ENCODE measurements at regions not wholly inside any gene's neighbourhood (a gene's known extent, or its start where the extent isn't known, plus 50 kb on each side); places are given as distances from the start of the nearest gene placed in this dataset.

DNA sequence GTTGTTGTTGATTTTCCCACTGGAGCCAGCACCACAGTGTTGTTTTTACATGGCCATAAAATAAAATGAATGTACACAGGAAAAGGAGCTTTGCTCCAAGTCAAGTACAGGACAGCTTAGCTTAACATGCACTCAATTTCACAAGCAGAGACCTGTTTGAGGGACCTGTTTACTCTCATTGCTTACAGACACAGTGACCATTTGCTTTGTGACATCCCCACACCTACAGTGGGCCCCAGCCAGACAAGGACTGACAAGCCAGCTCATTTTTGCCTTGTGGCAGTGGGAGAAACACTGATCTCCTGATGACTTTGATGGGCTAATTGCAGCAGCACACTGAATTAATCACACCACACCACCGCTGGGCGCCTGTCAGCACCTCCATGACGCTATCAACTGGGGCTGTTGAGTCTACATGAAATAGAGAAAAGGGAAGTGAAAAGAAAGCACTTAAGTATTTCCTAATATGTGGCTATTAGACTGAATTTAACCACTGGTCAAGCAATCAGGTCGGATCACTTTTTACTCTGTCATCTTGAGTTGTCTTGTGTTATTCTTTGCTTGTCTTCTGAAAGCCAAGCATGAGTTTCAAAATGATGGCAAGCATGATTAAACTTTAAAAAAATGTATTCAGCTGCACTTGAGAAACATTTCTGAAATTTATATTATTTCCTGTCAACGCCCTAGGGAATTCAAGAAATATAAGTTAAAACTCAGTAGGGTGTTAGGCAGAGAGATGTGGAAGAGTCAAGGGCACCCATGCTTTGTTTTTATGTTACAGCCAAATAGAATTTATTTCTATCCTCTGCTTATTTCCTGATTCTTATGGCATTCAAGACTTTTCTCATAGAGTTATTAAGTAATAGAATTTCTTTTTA, 557.7 kb downstream of the RAB28 start:
- TF ChIP-seq EZH2 (IDR thresholded peaks at IDR 0.05) (no peak), POLR2AphosphoS5 (IDR thresholded peaks at IDR 0.05; ENCODE audit: low read depth, low read length) (no peak), FOSL1 (IDR thresholded peaks at IDR 0.05; ENCODE audit: low read depth) (no peak), POLR2A (IDR thresholded peaks at IDR 0.05; ENCODE audit: borderline replicate concordance, extremely low read depth, insufficient read depth, insufficient read length) (no peak), RAD21 (IDR thresholded peaks at IDR 0.05; ENCODE audit: low read depth) (no peak), CEBPB (IDR thresholded peaks at IDR 0.05; ENCODE audit: low read depth) (no peak), YY1 (IDR thresholded peaks at IDR 0.05; ENCODE audit: extremely low read depth, insufficient replicate concordance, low read depth, low read length) (no peak)
- TF ChIP-seq, protein P1, sequence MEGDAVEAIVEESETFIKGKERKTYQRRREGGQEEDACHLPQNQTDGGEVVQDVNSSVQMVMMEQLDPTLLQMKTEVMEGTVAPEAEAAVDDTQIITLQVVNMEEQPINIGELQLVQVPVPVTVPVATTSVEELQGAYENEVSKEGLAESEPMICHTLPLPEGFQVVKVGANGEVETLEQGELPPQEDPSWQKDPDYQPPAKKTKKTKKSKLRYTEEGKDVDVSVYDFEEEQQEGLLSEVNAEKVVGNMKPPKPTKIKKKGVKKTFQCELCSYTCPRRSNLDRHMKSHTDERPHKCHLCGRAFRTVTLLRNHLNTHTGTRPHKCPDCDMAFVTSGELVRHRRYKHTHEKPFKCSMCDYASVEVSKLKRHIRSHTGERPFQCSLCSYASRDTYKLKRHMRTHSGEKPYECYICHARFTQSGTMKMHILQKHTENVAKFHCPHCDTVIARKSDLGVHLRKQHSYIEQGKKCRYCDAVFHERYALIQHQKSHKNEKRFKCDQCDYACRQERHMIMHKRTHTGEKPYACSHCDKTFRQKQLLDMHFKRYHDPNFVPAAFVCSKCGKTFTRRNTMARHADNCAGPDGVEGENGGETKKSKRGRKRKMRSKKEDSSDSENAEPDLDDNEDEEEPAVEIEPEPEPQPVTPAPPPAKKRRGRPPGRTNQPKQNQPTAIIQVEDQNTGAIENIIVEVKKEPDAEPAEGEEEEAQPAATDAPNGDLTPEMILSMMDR (IDR thresholded peaks at IDR 0.05 in 2 of 3, conservative IDR thresholded peaks at IDR 0.05 in 1 of 3; ENCODE audit: borderline replicate concordance in 1 of 3, insufficient read depth in 1 of 3, low read depth in 2 of 3, low read length in 2 of 3): no peak
- TF ChIP-seq, protein P2, sequence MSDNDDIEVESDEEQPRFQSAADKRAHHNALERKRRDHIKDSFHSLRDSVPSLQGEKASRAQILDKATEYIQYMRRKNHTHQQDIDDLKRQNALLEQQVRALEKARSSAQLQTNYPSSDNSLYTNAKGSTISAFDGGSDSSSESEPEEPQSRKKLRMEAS (IDR thresholded peaks at IDR 0.05): no peak
